ENCODE measurements at regions not wholly inside any gene's neighbourhood (a gene's known extent, or its start where the extent isn't known, plus 50 kb on each side); places are given as distances from the start of the nearest gene placed in this dataset.
"Not testable (repeated sequence)": the region's sequence is repeated elsewhere in the genome, so short reads cannot be mapped to it uniquely, and the experiment has no call there.

GRCh38 chr6:20014508-20014907 lies 177.3 kb downstream of the ID4 start:
- Histone ChIP-seq H3K9me2 (replicated peaks; ENCODE audit: control insufficient read depth, low read length) (no peaks in the 10 kb centered on the region), H3K79me2 (ENCODE audit: control insufficient read depth, low read length) (no peaks in the 10 kb centered on the region), H3K36me3 (ENCODE audit: control insufficient read depth, low read length) (no peaks in the 10 kb centered on the region), H3F3A (ENCODE audit: control insufficient read depth, insufficient read depth) (no peaks in the 10 kb centered on the region), H3K4me3 (ENCODE audit: low read length) (no peak overlapping the region), H3K4me2 (ENCODE audit: low read length) (no peak overlapping the region), H3K4me1 (ENCODE audit: control insufficient read depth, low read length) (no peaks in the 10 kb centered on the region), H4K20me1 (ENCODE audit: control insufficient read depth, insufficient read depth, low read depth, low read length) (no peaks in the 10 kb centered on the region), H3K9me3 (ENCODE audit: control insufficient read depth, insufficient read depth, low read length) (no peaks in the 10 kb centered on the region), H3K27ac (ENCODE audit: low read depth, low read length) (no peak overlapping the region), H3K27me3 (ENCODE audit: control insufficient read depth, low read length) (peaks cover 4% of the 10 kb centered on the region; the same call in 1 of the 2 replicates)
- TF ChIP-seq CTCF (IDR thresholded peaks at IDR 0.05; ENCODE audit: low read depth, low read length, poor library complexity, severe bottlenecking) = no peak
- TF ChIP-seq EZH2phosphoT487 (IDR thresholded peaks at IDR 0.05; ENCODE audit: borderline replicate concordance, low read length) = no peak

GRCh38 chr6:20020526-20020925 lies 183.4 kb downstream of the ID4 start:
- H4K20me1 ChIP-seq (ENCODE audit: control insufficient read depth, insufficient read depth, low read depth, low read length) = no peaks in the 10 kb centered on the region
- no peaks in the 10 kb centered on the region for H3K27me3 ChIP-seq (ENCODE audit: control insufficient read depth, low read length)
- H3K27ac ChIP-seq (ENCODE audit: low read depth, low read length) = no peak overlapping the region
- H3K9me3 ChIP-seq (ENCODE audit: control insufficient read depth, insufficient read depth, low read length) = no peaks in the 10 kb centered on the region
- no peak overlapping the region for H3K4me2 ChIP-seq (ENCODE audit: low read length)
- TF ChIP-seq EZH2phosphoT487 (IDR thresholded peaks at IDR 0.05; ENCODE audit: borderline replicate concordance, low read length) (no peak), CTCF (IDR thresholded peaks at IDR 0.05; ENCODE audit: low read depth, low read length, poor library complexity, severe bottlenecking) (no peak)
- no peaks in the 10 kb centered on the region for H3K9me2 ChIP-seq (replicated peaks; ENCODE audit: control insufficient read depth, low read length)
- no peaks in the 10 kb centered on the region for H3K79me2 ChIP-seq (ENCODE audit: control insufficient read depth, low read length)
- no peaks in the 10 kb centered on the region for H3K36me3 ChIP-seq (ENCODE audit: control insufficient read depth, low read length)
- no peak overlapping the region for H3K4me3 ChIP-seq (ENCODE audit: low read length)
- no peaks in the 10 kb centered on the region for H3F3A ChIP-seq (ENCODE audit: control insufficient read depth, insufficient read depth)
- H3K4me1 ChIP-seq (ENCODE audit: control insufficient read depth, low read length) = no peaks in the 10 kb centered on the region

- Histone ChIP-seq H3K9me3 (ENCODE audit: control insufficient read depth, insufficient read depth, low read length) (no peaks in the 10 kb centered on the region), H3F3A (ENCODE audit: control insufficient read depth, insufficient read depth) (no peaks in the 10 kb centered on the region), H3K4me1 (ENCODE audit: control insufficient read depth, low read length) (no peaks in the 10 kb centered on the region), H3K27ac (ENCODE audit: low read depth, low read length) (no peak overlapping the region), H4K20me1 (ENCODE audit: control insufficient read depth, insufficient read depth, low read depth, low read length) (no peaks in the 10 kb centered on the region), H3K79me2 (ENCODE audit: control insufficient read depth, low read length) (no peaks in the 10 kb centered on the region), H3K9me2 (replicated peaks; ENCODE audit: control insufficient read depth, low read length) (no peaks in the 10 kb centered on the region), H3K27me3 (ENCODE audit: control insufficient read depth, low read length) (no peaks in the 10 kb centered on the region), H3K4me3 (ENCODE audit: low read length) (no peak overlapping the region), H3K4me2 (ENCODE audit: low read length) (no peak overlapping the region), H3K36me3 (ENCODE audit: control insufficient read depth, low read length) (no peaks in the 10 kb centered on the region)
- TF ChIP-seq CTCF (IDR thresholded peaks at IDR 0.05; ENCODE audit: low read depth, low read length, poor library complexity, severe bottlenecking) = no peak
- TF ChIP-seq EZH2phosphoT487 (IDR thresholded peaks at IDR 0.05; ENCODE audit: borderline replicate concordance, low read length) = no peak
Measured at GRCh38 chr6:20021795-20022194, 184.6 kb downstream of the ID4 start.

- not testable (repeated sequence) for H4K20me1 ChIP-seq (ENCODE audit: control insufficient read depth, insufficient read depth, low read depth, low read length); H3K36me3 ChIP-seq (ENCODE audit: control insufficient read depth, low read length); H3K27me3 ChIP-seq (ENCODE audit: control insufficient read depth, low read length); H3K27ac ChIP-seq (ENCODE audit: low read depth, low read length); H3K4me1 ChIP-seq (ENCODE audit: control insufficient read depth, low read length); H3F3A ChIP-seq (ENCODE audit: control insufficient read depth, insufficient read depth); H3K4me3 ChIP-seq (ENCODE audit: low read length); H3K9me2 ChIP-seq (replicated peaks; ENCODE audit: control insufficient read depth, low read length); H3K79me2 ChIP-seq (ENCODE audit: control insufficient read depth, low read length); H3K9me3 ChIP-seq (ENCODE audit: control insufficient read depth, insufficient read depth, low read length)
- 0 out of 2 replicates have a peak overlapping the region, but pooled peaks have one; percentile 10 for H3K4me2 ChIP-seq (ENCODE audit: low read length)
Measured at GRCh38 chr6:20023549-20024315, 186.6 kb downstream of the ID4 start.

Measured in DOHH2 (cell line).